Smooth muscle cell (in vitro differentiated cells): ENCODE measurements at regions not wholly inside any gene's neighbourhood (a gene's known extent, or its start where the extent isn't known, plus 50 kb on each side); places are given as distances from the start of the nearest gene placed in this dataset.
A peak's percentile ranks its signal among the peaks of the same experiment; 100 is the strongest.

ENCODE experiments used
- DNase-seq: peaks from one replicate; lab custom pipeline; 2025; ENCODE audit not compliant: unreplicated experiment; lab: John Stamatoyannopoulos, UW
- H2AFZ ChIP-seq: fragments of 200-600 bp; sonication (generic); 2 replicates; pipeline ENCODE4 v1.6.0; 2016; ENCODE audit warnings: antibody characterized with exemption, low read depth, mild to moderate bottlenecking
- H3F3A ChIP-seq: fragments of 200-600 bp; sonication (generic); 2 replicates; pipeline ENCODE4 v1.6.0; 2017; ENCODE audit warnings: antibody characterized with exemption, low read depth
- H3K27ac ChIP-seq: fragments of 200-600 bp; sonication (generic); 2 replicates; pipeline ENCODE4 v1.5.1; 2016; ENCODE audit warnings: low read depth, mild to moderate bottlenecking
- H3K27me3 ChIP-seq: fragments of 200-600 bp; sonication (generic); 2 replicates; pipeline ENCODE4 v1.6.1; 2016; ENCODE audit warnings: low read depth, mild to moderate bottlenecking
- H3K36me3 ChIP-seq: fragments of 200-600 bp; sonication (generic); 2 replicates; pipeline ENCODE4 v1.5.1; 2016; ENCODE audit warnings: low read depth
- H3K4me1 ChIP-seq: fragments of 200-600 bp; sonication (generic); 2 replicates; pipeline ENCODE4 v1.5.1; 2016; ENCODE audit warnings: low read depth
- H3K4me2 ChIP-seq: fragments of 200-600 bp; sonication (generic); 2 replicates; pipeline ENCODE4 v1.6.0; 2016; ENCODE audit warnings: mild to moderate bottlenecking
- H3K4me3 ChIP-seq: fragments of 200-600 bp; sonication (generic); 2 replicates; pipeline ENCODE4 v1.5.1; 2016; ENCODE audit warnings: mild to moderate bottlenecking
- H3K79me2 ChIP-seq: fragments of 200-600 bp; sonication (generic); 2 replicates; pipeline ENCODE4 v1.6.0; 2016; ENCODE audit warnings: low read depth, mild to moderate bottlenecking
- H3K9ac ChIP-seq: fragments of 200-600 bp; sonication (generic); 2 replicates; pipeline ENCODE4 v1.6.0; 2016; ENCODE audit warnings: low read depth
- H3K9me3 ChIP-seq: fragments of 200-600 bp; sonication (generic); replicated peaks from 2 replicates; pipeline ENCODE4 v1.5.1; 2016; ENCODE audit warnings: low read depth
- H4K20me1 ChIP-seq: fragments of 200-600 bp; sonication (generic); 2 replicates; pipeline ENCODE4 v1.6.0; 2016; ENCODE audit warnings: low read depth
- WGBS: methylation state at CpG from one replicate; pipeline ENCODE4 v1.1.7; 2016; ENCODE audit warnings: low lambda C conversion rate; 5-methylcytosine and 5-hydroxymethylcytosine counted together
- TF ChIP-seq, protein P1 (sequence below): fragments of 200-600 bp; sonication (generic); IDR thresholded peaks from 2 replicates; pipeline ENCODE4 v1.5.1; 2017; ENCODE audit warnings: borderline replicate concordance, mild to moderate bottlenecking, antibody characterized with exemption; ENCODE audit not compliant: insufficient read depth, poor library complexity, severe bottlenecking

DNA sequence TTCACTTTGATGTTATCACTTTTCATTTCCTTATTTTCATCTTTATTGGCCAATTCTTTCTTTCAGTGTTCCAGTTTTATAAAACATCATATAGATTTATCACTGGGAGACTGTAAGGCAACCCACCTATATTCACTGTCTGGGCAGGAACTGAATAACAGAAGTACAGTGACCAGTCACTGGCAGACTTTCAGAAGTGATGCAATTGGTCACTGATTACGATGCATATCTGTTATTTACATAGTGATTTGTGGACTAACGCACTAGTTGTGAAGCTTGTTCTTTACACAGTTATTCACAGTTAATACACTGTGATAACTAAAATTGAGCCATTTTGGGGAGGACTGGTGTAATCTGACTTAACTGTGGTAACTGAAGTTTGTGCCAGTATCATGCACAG, 190.2 kb upstream of the DPH6 start:
- Histone ChIP-seq H3K27me3 (no peaks in the 10 kb centered on the region), H4K20me1 (no peaks in the 10 kb centered on the region), H3K4me2 (no peak overlapping the region), H3K4me3 (no peak overlapping the region), H3K9ac (no peak overlapping the region), H3K36me3 (no peaks in the 10 kb centered on the region), H3K9me3 (no peaks in the 10 kb centered on the region), H3K4me1 (no peaks in the 10 kb centered on the region), H3F3A (peaks cover 3% of the 10 kb centered on the region), H3K79me2 (no peaks in the 10 kb centered on the region), H2AFZ (no peak overlapping the region), H3K27ac (no peak overlapping the region)
- TF ChIP-seq, protein P1, sequence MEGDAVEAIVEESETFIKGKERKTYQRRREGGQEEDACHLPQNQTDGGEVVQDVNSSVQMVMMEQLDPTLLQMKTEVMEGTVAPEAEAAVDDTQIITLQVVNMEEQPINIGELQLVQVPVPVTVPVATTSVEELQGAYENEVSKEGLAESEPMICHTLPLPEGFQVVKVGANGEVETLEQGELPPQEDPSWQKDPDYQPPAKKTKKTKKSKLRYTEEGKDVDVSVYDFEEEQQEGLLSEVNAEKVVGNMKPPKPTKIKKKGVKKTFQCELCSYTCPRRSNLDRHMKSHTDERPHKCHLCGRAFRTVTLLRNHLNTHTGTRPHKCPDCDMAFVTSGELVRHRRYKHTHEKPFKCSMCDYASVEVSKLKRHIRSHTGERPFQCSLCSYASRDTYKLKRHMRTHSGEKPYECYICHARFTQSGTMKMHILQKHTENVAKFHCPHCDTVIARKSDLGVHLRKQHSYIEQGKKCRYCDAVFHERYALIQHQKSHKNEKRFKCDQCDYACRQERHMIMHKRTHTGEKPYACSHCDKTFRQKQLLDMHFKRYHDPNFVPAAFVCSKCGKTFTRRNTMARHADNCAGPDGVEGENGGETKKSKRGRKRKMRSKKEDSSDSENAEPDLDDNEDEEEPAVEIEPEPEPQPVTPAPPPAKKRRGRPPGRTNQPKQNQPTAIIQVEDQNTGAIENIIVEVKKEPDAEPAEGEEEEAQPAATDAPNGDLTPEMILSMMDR = no peak
- 40% methylated on average over 2 of the region's 2 CpGs for WGBS
- DNase-seq = no peak

DNA sequence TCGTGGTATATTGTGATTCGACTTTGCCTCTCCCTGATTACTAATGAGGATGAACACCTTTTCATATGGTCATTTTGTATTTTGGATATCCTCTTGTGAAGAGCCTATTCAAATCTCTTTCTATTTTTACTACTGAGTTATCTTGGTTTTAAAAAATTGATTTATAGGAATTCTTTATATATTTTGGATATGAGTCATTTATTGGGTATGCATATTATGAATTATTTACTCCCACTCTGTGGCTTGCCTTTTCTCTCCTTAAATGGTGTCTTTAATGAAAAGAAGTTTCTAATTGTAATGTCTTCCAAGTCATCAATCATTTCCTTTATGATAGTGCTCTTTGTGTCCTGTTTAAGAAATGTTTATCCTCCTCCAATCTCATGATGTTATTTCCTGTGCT, 191.5 kb upstream of the DPH6 start:
- Histone ChIP-seq H3K79me2 (no peaks in the 10 kb centered on the region), H3K9me3 (no peaks in the 10 kb centered on the region), H3K27me3 (no peaks in the 10 kb centered on the region), H3K27ac (no peak overlapping the region), H3F3A (peaks cover 5% of the 10 kb centered on the region), H3K4me1 (no peaks in the 10 kb centered on the region), H3K4me3 (no peak overlapping the region), H3K9ac (no peak overlapping the region), H4K20me1 (no peaks in the 10 kb centered on the region), H2AFZ (no peak overlapping the region), H3K4me2 (no peak overlapping the region), H3K36me3 (no peaks in the 10 kb centered on the region)
- WGBS = 82% methylated on average over 2 of the region's 2 CpGs
- no peak for DNase-seq
- TF ChIP-seq, protein P1 = no peak

DNA sequence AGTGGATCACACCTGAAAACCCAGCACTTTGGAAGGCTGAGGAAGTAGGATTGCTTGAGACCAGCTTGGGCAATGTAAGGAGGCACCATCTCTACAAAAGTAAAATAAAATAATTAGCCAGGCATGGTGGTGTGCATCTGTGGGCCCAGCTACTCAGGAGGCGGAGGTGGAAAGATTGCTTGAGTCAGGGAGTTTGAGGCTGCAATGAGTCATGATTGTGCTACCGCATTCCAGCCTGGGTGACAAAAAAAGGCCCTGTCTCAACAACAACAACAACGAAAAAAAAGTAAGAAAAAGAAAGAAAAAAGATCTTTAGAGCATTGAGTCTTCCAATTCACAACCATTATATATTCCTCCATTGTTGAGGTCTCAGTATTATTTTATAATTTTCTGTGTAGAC, 192.4 kb upstream of the DPH6 start:
- Histone ChIP-seq H3K27me3 (no peaks in the 10 kb centered on the region), H3K4me2 (peak overlapping the region; percentile 37), H3K9me3 (no peaks in the 10 kb centered on the region), H4K20me1 (no peaks in the 10 kb centered on the region), H3K36me3 (no peaks in the 10 kb centered on the region), H3K79me2 (no peaks in the 10 kb centered on the region), H3K9ac (no peak overlapping the region), H3K27ac (peak overlapping the region; percentile 29), H3K4me3 (no peak overlapping the region), H3K4me1 (no peaks in the 10 kb centered on the region), H3F3A (peaks cover 5% of the 10 kb centered on the region), H2AFZ (no peak overlapping the region)
- 11% methylated on average over 3 of the region's 3 CpGs for WGBS
- DNase-seq = no peak
- TF ChIP-seq, protein P1 = no peak

DNA sequence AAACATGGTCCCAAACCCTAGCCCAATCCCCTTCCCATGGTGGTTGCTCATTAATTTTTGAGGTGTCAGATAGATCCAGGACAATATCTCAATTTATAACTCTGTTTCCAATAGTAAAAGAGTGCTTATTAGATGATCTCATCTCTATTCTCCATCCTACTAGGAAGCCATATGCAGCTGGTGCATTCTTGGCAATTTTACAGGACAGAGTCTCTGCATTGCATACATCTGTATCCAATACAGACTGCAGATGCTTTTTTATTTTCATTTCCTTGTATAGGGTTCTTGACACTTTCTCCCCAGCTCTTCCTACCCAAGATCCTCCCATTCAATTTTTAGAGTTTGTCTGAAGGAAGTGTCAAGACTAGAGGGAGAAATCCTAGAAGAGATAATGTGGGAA, 194.8 kb upstream of the DPH6 start:
- no peak overlapping the region for H3K27ac ChIP-seq
- H3K4me2 ChIP-seq = no peak overlapping the region
- peaks cover 5% of the 10 kb centered on the region for H3F3A ChIP-seq
- no peak overlapping the region for H2AFZ ChIP-seq
- H3K27me3 ChIP-seq = no peaks in the 10 kb centered on the region
- no peaks in the 10 kb centered on the region for H3K79me2 ChIP-seq
- no peaks in the 10 kb centered on the region for H3K36me3 ChIP-seq
- H3K4me3 ChIP-seq = no peak overlapping the region
- no peaks in the 10 kb centered on the region for H4K20me1 ChIP-seq
- H3K9ac ChIP-seq = no peak overlapping the region
- TF ChIP-seq, protein P1 = no peak
- DNase-seq = no peak
- no peaks in the 10 kb centered on the region for H3K9me3 ChIP-seq
- no peaks in the 10 kb centered on the region for H3K4me1 ChIP-seq
